SH-SY5Y (cell line): ENCODE measurements at regions not wholly inside any gene's neighbourhood (a gene's known extent, or its start where the extent isn't known, plus 50 kb on each side); places are given as distances from the start of the nearest gene placed in this dataset.

Experiments used
- GATA2 ChIP-seq: IDR thresholded peaks from 2 replicates; pipeline ENCODE4 v1.6.1; 2011; ENCODE audit warnings: mild to moderate bottlenecking, low read depth, low read length
- GATA3 ChIP-seq: IDR thresholded peaks from 2 replicates; pipeline ENCODE4 v1.6.1; 2011; ENCODE audit warnings: low read depth, mild to moderate bottlenecking, low read length, moderate library complexity

DNA sequence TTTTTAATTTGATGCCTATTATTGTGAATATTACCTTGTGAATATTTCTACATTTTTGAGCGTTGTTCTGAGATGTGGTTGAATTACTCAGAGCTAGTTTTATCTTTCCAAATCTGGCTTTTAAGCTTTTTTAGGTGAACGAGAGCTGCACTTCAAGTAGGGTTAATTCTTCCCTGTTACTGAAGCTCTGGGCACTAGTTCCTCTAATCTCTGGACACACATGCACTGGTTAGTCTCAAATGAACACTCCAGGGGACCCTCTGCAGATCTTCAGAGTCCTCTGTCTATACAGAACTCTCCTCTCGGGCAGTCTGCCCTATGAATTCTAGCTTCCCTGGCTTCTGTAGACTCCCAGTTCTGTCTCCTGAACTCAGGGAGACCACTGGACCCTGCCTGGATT lies 237.5 kb upstream of the TBC1D5 start:
- TF ChIP-seq GATA2 (no peak), GATA3 (no peak)
